A673 (cell line): ENCODE measurements at regions not wholly inside any gene's neighbourhood (a gene's known extent, or its start where the extent isn't known, plus 50 kb on each side); places are given as distances from the start of the nearest gene placed in this dataset.
A peak's percentile ranks its signal among the peaks of the same experiment; 100 is the strongest.

Experiments
- BruUV-seq: library from RNA; stranded (reverse); fragments of 400-500 nt; replicated peaks from 2 replicates; lab custom pipeline; 2021; lab: Mats Ljungman, UMichigan
- CTCF ChIA-PET: fragments of 300-600 bp; sonication (Branson Sonifier 250); formaldehyde crosslinking; loops from one replicate; lab custom pipeline; 2022; ENCODE audit warnings: antibody characterized with exemption; lab: Charles Lee
- POLR2A ChIA-PET: fragments of 300-600 bp; sonication (Branson Sonifier 250); formaldehyde crosslinking; loops from one replicate; lab custom pipeline; 2022; ENCODE audit warnings: antibody characterized with exemption; ENCODE audit not compliant: low non-redundant PET; lab: Charles Lee
- DNase-seq: peaks from one replicate; pipeline ENCODE4 v3.0.0-alpha.2; 2015; ENCODE audit warnings: low spot score
- H3K27ac ChIP-seq: fragments of 200-600 bp; sonication (generic); 2 replicates; pipeline ENCODE4 v1.5.1; 2016; ENCODE audit warnings: mixed run types, low read depth, mild to moderate bottlenecking, mixed read lengths, antibody characterized with exemption, low read length; ENCODE audit not compliant: poor library complexity, severe bottlenecking
- H3K27me3 ChIP-seq: fragments of 200-600 bp; sonication (generic); replicated peaks from 2 replicates; pipeline ENCODE4 v1.6.1; 2017; ENCODE audit warnings: mixed run types, low read depth, mild to moderate bottlenecking, mixed read lengths, antibody characterized with exemption, low read length; ENCODE audit not compliant: insufficient read depth, poor library complexity
- H3K36me3 ChIP-seq: fragments of 200-600 bp; sonication (generic); 2 replicates; pipeline ENCODE4 v1.6.1; 2016; ENCODE audit warnings: mixed run types, mild to moderate bottlenecking, mixed read lengths, antibody characterized with exemption, low read length; ENCODE audit not compliant: insufficient read depth, poor library complexity, severe bottlenecking
- H3K4me1 ChIP-seq: fragments of 200-600 bp; sonication (generic); 2 replicates; pipeline ENCODE4 v1.6.1; 2017; ENCODE audit warnings: mixed run types, mild to moderate bottlenecking, mixed read lengths, antibody characterized with exemption, low read length; ENCODE audit not compliant: insufficient read depth, poor library complexity, severe bottlenecking
- H3K4me3 ChIP-seq: fragments of 200-600 bp; sonication (generic); 2 replicates; pipeline ENCODE4 v1.5.1; 2016; ENCODE audit warnings: low read depth, mixed run types, mild to moderate bottlenecking, mixed read lengths, low read length; ENCODE audit not compliant: poor library complexity, severe bottlenecking
- H3K9me3 ChIP-seq: fragments of 200-600 bp; sonication (generic); 2 replicates; pipeline ENCODE4 v1.6.1; 2016; ENCODE audit warnings: mixed run types, low read depth, mild to moderate bottlenecking, mixed read lengths, antibody characterized with exemption, low read length; ENCODE audit not compliant: poor library complexity, severe bottlenecking
- CTCF ChIP-seq: fragments of 300-800, 200-600 bp; sonication (generic); conservative IDR thresholded peaks from 2 replicates; pipeline ENCODE4 v1.5.1; 2017; ENCODE audit warnings: low read depth, mild to moderate bottlenecking, antibody characterized with exemption, low read length, moderate library complexity, mixed read lengths
- EZH2 ChIP-seq: fragments of 200-600 bp; sonication (generic); IDR thresholded peaks from 2 replicates; pipeline ENCODE4 v1.6.1; 2017; ENCODE audit warnings: borderline replicate concordance, low read depth, mild to moderate bottlenecking, mixed read lengths, antibody characterized with exemption, low read length; ENCODE audit not compliant: poor library complexity, severe bottlenecking
- intact Hi-C: fragments of 100-400 bp; cut with micrococcal nuclease; formaldehyde crosslinking; loops from one replicate; pipeline ENCODE4 v1.10.0; 2022; ENCODE audit not compliant: unreplicated experiment
- microRNA-seq: library from miRNA; unstranded; fragments of <30 nt; microRNA quantifications from one replicate; pipeline ENCODE4 v1.2.0, GENCODE V29; 2021

- TF ChIP-seq CTCF (no peak), EZH2 (no peak)
- Histone ChIP-seq H3K4me1 (no peaks in the 10 kb centered on the region), H3K27me3 (no peaks in the 10 kb centered on the region), H3K4me3 (no peak overlapping the region), H3K9me3 (no peaks in the 10 kb centered on the region), H3K36me3 (no peaks in the 10 kb centered on the region), H3K27ac (no peak overlapping the region)
- BruUV-seq = no TSS peak
- POLR2A ChIA-PET = no interaction called here
- DNase-seq = no peak
- CTCF ChIA-PET = no interaction called here
- intact Hi-C loops = no loop called here
Measured at GRCh38 chrX:45258731-45259402, 58.2 kb upstream of the DIPK2B start.

Small RNAs in the stretch of these regions (microRNA-seq; reads per million reads assigned to microRNA genes)
- gene MIR221 (8,339 reads per million, percentile 94 among the genes with 10 or more reads in this experiment), gene MIR222 (1,476 reads per million, percentile 84 among the genes with 10 or more reads in this experiment)
